WTC11 (cell line): ENCODE measurements at regions not wholly inside any gene's neighbourhood (a gene's known extent, or its start where the extent isn't known, plus 50 kb on each side); places are given as distances from the start of the nearest gene placed in this dataset.

ENCODE experiments used
- ATAC-seq: fragments of 200-7000 bp; cut with Tn5 transposase; 2 replicates; pipeline ENCODE4 v1.10.0; 2021; ENCODE audit warnings: mild to moderate bottlenecking, moderate library complexity
- CTCF ChIA-PET: fragments of 300-600 bp; sonication (Branson Sonifier 250); formaldehyde crosslinking; loops from one replicate; lab custom pipeline; 2021; ENCODE audit warnings: antibody characterized with exemption; lab: Charles Lee
- POLR2A ChIA-PET: fragments of 350-600 bp; sonication (Branson Sonifier 250); formaldehyde crosslinking; loops from one replicate; lab custom pipeline; 2021; ENCODE audit warnings: antibody characterized with exemption; lab: Charles Lee
- DNase-seq: peaks from one replicate; pipeline ENCODE4 v3.0.0; 2021; ENCODE audit warnings: low spot score
- H3K27ac Mint-ChIP-seq: 2 replicates; pipeline ENCODE4 v1.8.0; 2021; ENCODE audit warnings: mixed read lengths
- H3K27me3 Mint-ChIP-seq: 2 replicates; pipeline ENCODE4 v1.8.0; 2021; ENCODE audit warnings: low read depth, mild to moderate bottlenecking, moderate library complexity, mixed read lengths
- H3K36me3 Mint-ChIP-seq: 2 replicates; pipeline ENCODE4 v1.8.0; 2021; ENCODE audit warnings: mixed read lengths
- H3K4me1 Mint-ChIP-seq: 2 replicates; pipeline ENCODE4 v1.8.0; 2022; ENCODE audit warnings: mixed read lengths
- H3K4me3 Mint-ChIP-seq: 2 replicates; pipeline ENCODE4 v1.8.0; 2021; ENCODE audit warnings: mild to moderate bottlenecking, moderate library complexity, mixed read lengths
- H3K9me3 Mint-ChIP-seq: 2 replicates; pipeline ENCODE4 v1.8.0; 2021; ENCODE audit warnings: mixed read lengths
- CBFB ChIP-seq: sonication (generic); formaldehyde crosslinking; IDR thresholded peaks from 2 replicates; pipeline ENCODE4 v1.8.1; 2022; ENCODE audit warnings: mild to moderate bottlenecking, low read depth, missing genetic modification reagents
- CREB1 ChIP-seq: sonication (generic); formaldehyde crosslinking; IDR thresholded peaks from 2 replicates; pipeline ENCODE4 v1.8.0; 2023; ENCODE audit warnings: mild to moderate bottlenecking, missing genetic modification reagents
- ESRRA ChIP-seq: sonication (generic); formaldehyde crosslinking; IDR thresholded peaks from 2 replicates; pipeline ENCODE4 v1.8.1; 2022; ENCODE audit warnings: mild to moderate bottlenecking, missing genetic modification reagents, borderline replicate concordance
- ETV6 ChIP-seq: sonication (generic); formaldehyde crosslinking; IDR thresholded peaks from 2 replicates; pipeline ENCODE4 v1.8.1; 2022; ENCODE audit warnings: mild to moderate bottlenecking, missing genetic modification reagents
- FOXP1 ChIP-seq: sonication (generic); formaldehyde crosslinking; IDR thresholded peaks from 2 replicates; pipeline ENCODE4 v1.8.0; 2022; ENCODE audit warnings: missing genetic modification reagents, mild to moderate bottlenecking, moderate library complexity, borderline replicate concordance
- JAZF1 ChIP-seq: fragments of 250-450 bp; sonication (Bioruptor Pico); IDR thresholded peaks from 2 replicates; pipeline ENCODE4 v1.9.0; 2021; ENCODE audit warnings: moderate library complexity, mild to moderate bottlenecking, inconsistent platforms
- MYBL2 ChIP-seq: sonication (generic); formaldehyde crosslinking; IDR thresholded peaks from 2 replicates; pipeline ENCODE4 v1.8.1; 2023; ENCODE audit warnings: mild to moderate bottlenecking, moderate library complexity, missing genetic modification reagents
- NR2C2 ChIP-seq: sonication (generic); formaldehyde crosslinking; IDR thresholded peaks from 2 replicates; pipeline ENCODE4 v1.8.0; 2022; ENCODE audit warnings: mild to moderate bottlenecking, missing genetic modification reagents
- OVOL2 ChIP-seq: fragments of 250-450 bp; sonication (Bioruptor Pico); IDR thresholded peaks from 2 replicates; pipeline ENCODE4 v1.9.0; 2021; ENCODE audit warnings: mild to moderate bottlenecking, borderline replicate concordance
- SMAD4 ChIP-seq: sonication (generic); formaldehyde crosslinking; IDR thresholded peaks from 2 replicates; pipeline ENCODE4 v1.8.0; 2022; ENCODE audit warnings: mild to moderate bottlenecking, missing genetic modification reagents
- SP1 ChIP-seq: sonication (generic); formaldehyde crosslinking; conservative IDR thresholded peaks from 2 replicates; pipeline ENCODE4 v1.8.1; 2022; ENCODE audit warnings: missing genetic modification reagents
- TEAD1 ChIP-seq: sonication (generic); formaldehyde crosslinking; IDR thresholded peaks from 2 replicates; pipeline ENCODE4 v1.8.0; 2022; ENCODE audit warnings: mild to moderate bottlenecking, missing genetic modification reagents
- TEAD4 ChIP-seq: sonication (generic); formaldehyde crosslinking; IDR thresholded peaks from 2 replicates; pipeline ENCODE4 v1.8.0; 2022; ENCODE audit warnings: mild to moderate bottlenecking, missing genetic modification reagents
- ZNF671 ChIP-seq: fragments of 250-450 bp; sonication (Bioruptor Pico); IDR thresholded peaks from 2 replicates; pipeline ENCODE4 v1.8.0; 2021; ENCODE audit warnings: mild to moderate bottlenecking
- TF ChIP-seq, protein P1 (sequence below): sonication (generic); formaldehyde crosslinking; IDR thresholded peaks from 2 replicates; pipeline ENCODE4 v1.8.0; 2023; ENCODE audit warnings: missing genetic modification reagents, mild to moderate bottlenecking, borderline replicate concordance
- TF ChIP-seq, protein P2 (sequence below): sonication (generic); formaldehyde crosslinking; IDR thresholded peaks from 2 replicates; pipeline ENCODE4 v1.8.1; 2023; ENCODE audit warnings: mild to moderate bottlenecking, missing genetic modification reagents
- TF ChIP-seq, protein P3 (sequence below): sonication (generic); formaldehyde crosslinking; IDR thresholded peaks from 2 replicates; pipeline ENCODE4 v1.8.1; 2022; ENCODE audit warnings: mild to moderate bottlenecking, missing genetic modification reagents, moderate library complexity, borderline replicate concordance
- TF ChIP-seq, protein P4 (sequence below): fragments of 250-450 bp; sonication (Bioruptor Pico); IDR thresholded peaks from 2 replicates; pipeline ENCODE4 v1.9.0; 2021; ENCODE audit warnings: mild to moderate bottlenecking, borderline replicate concordance
- TF ChIP-seq, protein P5 (sequence below): sonication (generic); formaldehyde crosslinking; IDR thresholded peaks from 2 replicates; pipeline ENCODE4 v1.8.1; 2023; ENCODE audit warnings: mild to moderate bottlenecking, missing genetic modification reagents, moderate library complexity
- TF ChIP-seq, protein P6 (sequence below): sonication (generic); formaldehyde crosslinking; IDR thresholded peaks from 2 replicates; pipeline ENCODE4 v1.8.0; 2022; ENCODE audit warnings: mild to moderate bottlenecking, missing genetic modification reagents

DNA sequence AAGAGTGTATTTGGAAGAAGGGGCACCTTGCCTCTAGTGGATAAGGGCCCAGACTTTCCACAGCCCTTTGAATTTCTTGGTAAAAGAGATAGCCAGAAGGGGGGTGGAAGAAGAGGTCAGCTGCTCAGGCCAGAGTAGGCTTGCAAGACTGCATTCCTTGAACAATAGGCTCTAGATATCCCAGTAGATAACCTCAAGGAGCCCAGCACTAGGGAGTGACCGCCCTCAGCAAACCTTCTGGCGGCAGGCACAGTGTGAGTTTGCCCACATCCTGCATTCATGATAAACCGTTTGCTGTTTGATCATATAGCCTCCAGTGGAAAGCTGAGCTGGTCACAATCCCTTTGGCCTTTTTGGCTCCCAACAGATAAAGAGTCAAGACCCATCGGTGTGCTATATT is 70.5 kb downstream of the NPY start:
- no peak overlapping the region for H3K4me3 Mint-ChIP-seq
- TF ChIP-seq CREB1 (CRISPR knock-in tag) (no peak), TEAD4 (no peak), ETV6 (CRISPR knock-in tag) (no peak), JAZF1 (no peak), TEAD1 (CRISPR knock-in tag) (no peak), OVOL2 (no peak), ZNF671 (CRISPR knock-in tag) (no peak), MYBL2 (CRISPR knock-in tag) (no peak), ESRRA (CRISPR knock-in tag) (no peak)
- TF ChIP-seq, protein P1, sequence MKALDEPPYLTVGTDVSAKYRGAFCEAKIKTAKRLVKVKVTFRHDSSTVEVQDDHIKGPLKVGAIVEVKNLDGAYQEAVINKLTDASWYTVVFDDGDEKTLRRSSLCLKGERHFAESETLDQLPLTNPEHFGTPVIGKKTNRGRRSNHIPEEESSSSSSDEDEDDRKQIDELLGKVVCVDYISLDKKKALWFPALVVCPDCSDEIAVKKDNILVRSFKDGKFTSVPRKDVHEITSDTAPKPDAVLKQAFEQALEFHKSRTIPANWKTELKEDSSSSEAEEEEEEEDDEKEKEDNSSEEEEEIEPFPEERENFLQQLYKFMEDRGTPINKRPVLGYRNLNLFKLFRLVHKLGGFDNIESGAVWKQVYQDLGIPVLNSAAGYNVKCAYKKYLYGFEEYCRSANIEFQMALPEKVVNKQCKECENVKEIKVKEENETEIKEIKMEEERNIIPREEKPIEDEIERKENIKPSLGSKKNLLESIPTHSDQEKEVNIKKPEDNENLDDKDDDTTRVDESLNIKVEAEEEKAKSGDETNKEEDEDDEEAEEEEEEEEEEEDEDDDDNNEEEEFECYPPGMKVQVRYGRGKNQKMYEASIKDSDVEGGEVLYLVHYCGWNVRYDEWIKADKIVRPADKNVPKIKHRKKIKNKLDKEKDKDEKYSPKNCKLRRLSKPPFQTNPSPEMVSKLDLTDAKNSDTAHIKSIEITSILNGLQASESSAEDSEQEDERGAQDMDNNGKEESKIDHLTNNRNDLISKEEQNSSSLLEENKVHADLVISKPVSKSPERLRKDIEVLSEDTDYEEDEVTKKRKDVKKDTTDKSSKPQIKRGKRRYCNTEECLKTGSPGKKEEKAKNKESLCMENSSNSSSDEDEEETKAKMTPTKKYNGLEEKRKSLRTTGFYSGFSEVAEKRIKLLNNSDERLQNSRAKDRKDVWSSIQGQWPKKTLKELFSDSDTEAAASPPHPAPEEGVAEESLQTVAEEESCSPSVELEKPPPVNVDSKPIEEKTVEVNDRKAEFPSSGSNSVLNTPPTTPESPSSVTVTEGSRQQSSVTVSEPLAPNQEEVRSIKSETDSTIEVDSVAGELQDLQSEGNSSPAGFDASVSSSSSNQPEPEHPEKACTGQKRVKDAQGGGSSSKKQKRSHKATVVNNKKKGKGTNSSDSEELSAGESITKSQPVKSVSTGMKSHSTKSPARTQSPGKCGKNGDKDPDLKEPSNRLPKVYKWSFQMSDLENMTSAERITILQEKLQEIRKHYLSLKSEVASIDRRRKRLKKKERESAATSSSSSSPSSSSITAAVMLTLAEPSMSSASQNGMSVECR, result no peak
- TF ChIP-seq, protein P2, sequence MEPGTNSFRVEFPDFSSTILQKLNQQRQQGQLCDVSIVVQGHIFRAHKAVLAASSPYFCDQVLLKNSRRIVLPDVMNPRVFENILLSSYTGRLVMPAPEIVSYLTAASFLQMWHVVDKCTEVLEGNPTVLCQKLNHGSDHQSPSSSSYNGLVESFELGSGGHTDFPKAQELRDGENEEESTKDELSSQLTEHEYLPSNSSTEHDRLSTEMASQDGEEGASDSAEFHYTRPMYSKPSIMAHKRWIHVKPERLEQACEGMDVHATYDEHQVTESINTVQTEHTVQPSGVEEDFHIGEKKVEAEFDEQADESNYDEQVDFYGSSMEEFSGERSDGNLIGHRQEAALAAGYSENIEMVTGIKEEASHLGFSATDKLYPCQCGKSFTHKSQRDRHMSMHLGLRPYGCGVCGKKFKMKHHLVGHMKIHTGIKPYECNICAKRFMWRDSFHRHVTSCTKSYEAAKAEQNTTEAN (CRISPR knock-in tag), result no peak
- TF ChIP-seq, protein P3, sequence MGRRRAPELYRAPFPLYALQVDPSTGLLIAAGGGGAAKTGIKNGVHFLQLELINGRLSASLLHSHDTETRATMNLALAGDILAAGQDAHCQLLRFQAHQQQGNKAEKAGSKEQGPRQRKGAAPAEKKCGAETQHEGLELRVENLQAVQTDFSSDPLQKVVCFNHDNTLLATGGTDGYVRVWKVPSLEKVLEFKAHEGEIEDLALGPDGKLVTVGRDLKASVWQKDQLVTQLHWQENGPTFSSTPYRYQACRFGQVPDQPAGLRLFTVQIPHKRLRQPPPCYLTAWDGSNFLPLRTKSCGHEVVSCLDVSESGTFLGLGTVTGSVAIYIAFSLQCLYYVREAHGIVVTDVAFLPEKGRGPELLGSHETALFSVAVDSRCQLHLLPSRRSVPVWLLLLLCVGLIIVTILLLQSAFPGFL, result no peak
- TF ChIP-seq, protein P4, sequence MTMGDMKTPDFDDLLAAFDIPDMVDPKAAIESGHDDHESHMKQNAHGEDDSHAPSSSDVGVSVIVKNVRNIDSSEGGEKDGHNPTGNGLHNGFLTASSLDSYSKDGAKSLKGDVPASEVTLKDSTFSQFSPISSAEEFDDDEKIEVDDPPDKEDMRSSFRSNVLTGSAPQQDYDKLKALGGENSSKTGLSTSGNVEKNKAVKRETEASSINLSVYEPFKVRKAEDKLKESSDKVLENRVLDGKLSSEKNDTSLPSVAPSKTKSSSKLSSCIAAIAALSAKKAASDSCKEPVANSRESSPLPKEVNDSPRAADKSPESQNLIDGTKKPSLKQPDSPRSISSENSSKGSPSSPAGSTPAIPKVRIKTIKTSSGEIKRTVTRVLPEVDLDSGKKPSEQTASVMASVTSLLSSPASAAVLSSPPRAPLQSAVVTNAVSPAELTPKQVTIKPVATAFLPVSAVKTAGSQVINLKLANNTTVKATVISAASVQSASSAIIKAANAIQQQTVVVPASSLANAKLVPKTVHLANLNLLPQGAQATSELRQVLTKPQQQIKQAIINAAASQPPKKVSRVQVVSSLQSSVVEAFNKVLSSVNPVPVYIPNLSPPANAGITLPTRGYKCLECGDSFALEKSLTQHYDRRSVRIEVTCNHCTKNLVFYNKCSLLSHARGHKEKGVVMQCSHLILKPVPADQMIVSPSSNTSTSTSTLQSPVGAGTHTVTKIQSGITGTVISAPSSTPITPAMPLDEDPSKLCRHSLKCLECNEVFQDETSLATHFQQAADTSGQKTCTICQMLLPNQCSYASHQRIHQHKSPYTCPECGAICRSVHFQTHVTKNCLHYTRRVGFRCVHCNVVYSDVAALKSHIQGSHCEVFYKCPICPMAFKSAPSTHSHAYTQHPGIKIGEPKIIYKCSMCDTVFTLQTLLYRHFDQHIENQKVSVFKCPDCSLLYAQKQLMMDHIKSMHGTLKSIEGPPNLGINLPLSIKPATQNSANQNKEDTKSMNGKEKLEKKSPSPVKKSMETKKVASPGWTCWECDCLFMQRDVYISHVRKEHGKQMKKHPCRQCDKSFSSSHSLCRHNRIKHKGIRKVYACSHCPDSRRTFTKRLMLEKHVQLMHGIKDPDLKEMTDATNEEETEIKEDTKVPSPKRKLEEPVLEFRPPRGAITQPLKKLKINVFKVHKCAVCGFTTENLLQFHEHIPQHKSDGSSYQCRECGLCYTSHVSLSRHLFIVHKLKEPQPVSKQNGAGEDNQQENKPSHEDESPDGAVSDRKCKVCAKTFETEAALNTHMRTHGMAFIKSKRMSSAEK, result no peak
- TF ChIP-seq, protein P5, sequence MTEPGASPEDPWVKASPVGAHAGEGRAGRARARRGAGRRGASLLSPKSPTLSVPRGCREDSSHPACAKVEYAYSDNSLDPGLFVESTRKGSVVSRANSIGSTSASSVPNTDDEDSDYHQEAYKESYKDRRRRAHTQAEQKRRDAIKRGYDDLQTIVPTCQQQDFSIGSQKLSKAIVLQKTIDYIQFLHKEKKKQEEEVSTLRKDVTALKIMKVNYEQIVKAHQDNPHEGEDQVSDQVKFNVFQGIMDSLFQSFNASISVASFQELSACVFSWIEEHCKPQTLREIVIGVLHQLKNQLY (CRISPR knock-in tag), result no peak
- POLR2A ChIA-PET, result no interaction called here
- peaks cover 38% of the 10 kb centered on the region for H3K9me3 Mint-ChIP-seq
- peaks cover 35% of the 10 kb centered on the region for H3K36me3 Mint-ChIP-seq
- H3K27me3 Mint-ChIP-seq, result peaks cover 5% of the 10 kb centered on the region
- DNase-seq (no peak), ATAC-seq (no peak)
- CTCF ChIA-PET, result no interaction called here
- no peak overlapping the region for H3K27ac Mint-ChIP-seq
- H3K4me1 Mint-ChIP-seq, result peaks cover 5% of the 10 kb centered on the region

DNA sequence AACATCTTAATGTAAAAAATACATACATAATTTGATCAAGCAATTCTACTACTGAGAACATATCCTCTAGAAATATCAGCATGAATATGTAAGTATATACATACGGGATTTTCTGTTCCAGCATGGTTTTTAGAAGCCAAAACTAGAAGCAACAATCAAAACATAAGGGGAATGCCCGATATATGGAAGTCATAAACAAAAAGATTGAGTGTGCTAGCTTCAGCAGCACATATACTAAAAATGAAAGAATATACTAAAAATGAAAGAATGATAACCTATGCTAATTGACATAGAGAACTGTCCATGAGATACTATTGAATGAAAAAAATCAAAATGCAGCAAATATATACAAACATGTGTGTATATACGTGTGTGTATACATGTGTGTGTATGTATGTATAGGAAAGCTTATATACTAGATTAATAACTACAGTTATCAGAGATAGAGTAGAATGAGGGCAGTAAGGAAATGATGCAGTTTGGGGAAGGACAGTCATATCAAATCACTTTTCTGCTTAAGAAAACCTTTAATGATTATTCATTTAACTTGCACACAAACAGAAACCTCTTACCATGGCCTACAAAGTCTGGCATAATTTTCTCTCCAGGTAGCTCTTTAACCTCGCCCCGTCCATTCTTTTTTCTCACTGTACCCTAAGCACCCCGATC is 72.9 kb downstream of the NPY start:
- ChIA-PET CTCF (interaction anchor here (1.0 to 1.9 kb wide), 2 partner anchors 24 to 39 kb away, joined by 3 to 6 read pairs; no protein-coding TSS in a partner anchor), POLR2A (no interaction called here)
- Mint-ChIP-seq H3K4me1 (no peaks in the 10 kb centered on the region), H3K4me3 (no peak overlapping the region), H3K27ac (no peak overlapping the region), H3K36me3 (peaks cover 32% of the 10 kb centered on the region), H3K9me3 (peaks cover 34% of the 10 kb centered on the region), H3K27me3 (peaks cover 5% of the 10 kb centered on the region)
- ATAC-seq, result no peak
- no peak for DNase-seq
- TF ChIP-seq SP1 (no peak), CBFB (CRISPR knock-in tag) (no peak), NR2C2 (CRISPR knock-in tag) (no peak), SMAD4 (no peak), FOXP1 (CRISPR knock-in tag) (no peak)
- TF ChIP-seq, protein P6, sequence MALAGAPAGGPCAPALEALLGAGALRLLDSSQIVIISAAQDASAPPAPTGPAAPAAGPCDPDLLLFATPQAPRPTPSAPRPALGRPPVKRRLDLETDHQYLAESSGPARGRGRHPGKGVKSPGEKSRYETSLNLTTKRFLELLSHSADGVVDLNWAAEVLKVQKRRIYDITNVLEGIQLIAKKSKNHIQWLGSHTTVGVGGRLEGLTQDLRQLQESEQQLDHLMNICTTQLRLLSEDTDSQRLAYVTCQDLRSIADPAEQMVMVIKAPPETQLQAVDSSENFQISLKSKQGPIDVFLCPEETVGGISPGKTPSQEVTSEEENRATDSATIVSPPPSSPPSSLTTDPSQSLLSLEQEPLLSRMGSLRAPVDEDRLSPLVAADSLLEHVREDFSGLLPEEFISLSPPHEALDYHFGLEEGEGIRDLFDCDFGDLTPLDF, result no peak
